AG09319 (cell line): ENCODE measurements at regions not wholly inside any gene's neighbourhood (a gene's known extent, or its start where the extent isn't known, plus 50 kb on each side); places are given as distances from the start of the nearest gene placed in this dataset.

Experiments used
- DNase-seq: peaks from one replicate; pipeline ENCODE4 v3.0.0-alpha.2; 2010; ENCODE audit warnings: low read depth; ENCODE audit errors: extremely low read depth
- TF ChIP-seq, protein P1 (sequence below): IDR thresholded peaks from 2 replicates; pipeline ENCODE4 v1.5.1; 2011; ENCODE audit warnings: low read depth, mild to moderate bottlenecking, inconsistent platforms, low read length, moderate library complexity

DNA sequence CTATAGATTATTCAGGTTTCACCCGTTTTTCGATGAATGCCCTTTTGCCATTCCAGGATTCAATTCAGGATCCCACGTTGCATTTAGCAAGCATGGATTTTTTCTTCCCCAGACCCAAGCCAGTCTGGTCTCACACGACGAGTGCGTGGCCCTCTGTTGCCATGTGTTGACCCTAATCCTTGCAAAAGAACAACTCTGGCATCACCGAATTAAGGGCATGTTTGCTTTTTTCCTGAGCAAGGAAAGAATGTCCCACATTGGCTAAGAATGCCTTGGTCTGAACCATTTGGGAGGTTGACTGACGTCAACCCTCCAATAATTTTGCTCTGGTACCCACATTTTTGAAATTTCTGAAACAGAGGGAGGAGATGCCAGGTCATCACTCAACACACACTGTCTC is 153.0 kb upstream of the WNT4 start:
- no peak for DNase-seq
- TF ChIP-seq, protein P1, sequence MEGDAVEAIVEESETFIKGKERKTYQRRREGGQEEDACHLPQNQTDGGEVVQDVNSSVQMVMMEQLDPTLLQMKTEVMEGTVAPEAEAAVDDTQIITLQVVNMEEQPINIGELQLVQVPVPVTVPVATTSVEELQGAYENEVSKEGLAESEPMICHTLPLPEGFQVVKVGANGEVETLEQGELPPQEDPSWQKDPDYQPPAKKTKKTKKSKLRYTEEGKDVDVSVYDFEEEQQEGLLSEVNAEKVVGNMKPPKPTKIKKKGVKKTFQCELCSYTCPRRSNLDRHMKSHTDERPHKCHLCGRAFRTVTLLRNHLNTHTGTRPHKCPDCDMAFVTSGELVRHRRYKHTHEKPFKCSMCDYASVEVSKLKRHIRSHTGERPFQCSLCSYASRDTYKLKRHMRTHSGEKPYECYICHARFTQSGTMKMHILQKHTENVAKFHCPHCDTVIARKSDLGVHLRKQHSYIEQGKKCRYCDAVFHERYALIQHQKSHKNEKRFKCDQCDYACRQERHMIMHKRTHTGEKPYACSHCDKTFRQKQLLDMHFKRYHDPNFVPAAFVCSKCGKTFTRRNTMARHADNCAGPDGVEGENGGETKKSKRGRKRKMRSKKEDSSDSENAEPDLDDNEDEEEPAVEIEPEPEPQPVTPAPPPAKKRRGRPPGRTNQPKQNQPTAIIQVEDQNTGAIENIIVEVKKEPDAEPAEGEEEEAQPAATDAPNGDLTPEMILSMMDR: no peak

DNA sequence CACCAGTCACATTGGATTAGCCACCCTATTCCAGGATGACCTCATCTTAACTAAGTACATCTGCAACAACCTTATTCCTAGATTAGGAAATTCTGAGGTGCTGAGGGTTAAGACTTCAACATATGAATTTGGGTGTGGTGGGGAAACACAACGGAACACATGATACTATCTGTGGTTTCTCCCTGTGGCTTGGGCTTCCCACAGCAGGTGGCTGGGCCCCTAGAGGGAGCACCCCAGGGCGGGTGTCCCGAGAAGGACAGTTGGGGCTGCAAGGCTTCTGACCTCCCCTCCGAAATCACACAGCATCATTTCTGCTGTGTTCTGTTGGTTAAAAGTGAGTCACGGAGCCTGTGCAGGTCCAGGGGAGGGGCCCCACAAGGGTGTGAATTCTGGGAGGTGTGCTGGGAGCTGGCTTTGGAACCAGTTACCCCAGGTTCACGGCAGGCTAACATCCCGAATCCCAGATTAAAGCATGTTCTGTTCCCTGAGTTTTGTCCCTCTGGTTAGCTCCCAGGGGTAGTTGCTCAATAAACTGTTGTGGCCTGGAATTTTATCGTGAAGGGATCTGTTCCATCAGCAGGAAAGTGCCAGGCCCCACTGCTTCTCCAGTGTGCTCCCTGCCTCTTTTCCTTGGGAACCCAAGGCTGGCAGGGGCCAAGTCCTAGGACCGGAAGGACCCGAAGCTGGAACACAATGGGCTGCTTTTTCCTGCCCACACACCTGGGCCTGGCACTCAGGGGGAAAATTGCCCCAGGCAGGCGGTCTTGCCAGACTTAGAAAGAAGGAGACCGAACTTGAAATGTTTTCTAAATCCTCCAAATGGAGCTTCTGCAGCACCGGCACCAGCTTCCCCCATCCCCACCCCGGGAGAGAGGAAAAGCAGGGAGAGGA is 154.0 kb upstream of the WNT4 start:
- TF ChIP-seq, protein P1: no peak
- no peak for DNase-seq

DNA sequence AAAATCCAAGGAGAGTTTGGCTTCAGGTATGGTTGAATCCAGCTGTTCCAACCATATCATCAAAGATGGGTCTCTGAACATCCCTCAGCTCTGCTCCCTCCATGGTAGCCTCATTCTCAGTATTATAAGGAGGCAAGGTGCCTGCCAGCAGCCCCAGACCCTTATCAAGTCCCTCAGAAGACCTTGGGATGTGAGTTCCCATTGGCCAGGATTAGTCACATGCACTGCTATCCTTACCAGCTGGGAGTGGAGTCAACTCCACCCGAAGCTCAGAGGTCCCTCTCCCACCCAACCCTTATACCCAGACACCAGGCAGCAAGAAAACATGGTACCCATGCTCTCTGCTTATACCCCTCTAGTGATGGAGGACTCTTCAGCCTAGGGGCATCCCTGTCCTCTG is 153.7 kb upstream of the ZBTB40 start:
- DNase-seq: no peak
- TF ChIP-seq, protein P1: no peak

DNA sequence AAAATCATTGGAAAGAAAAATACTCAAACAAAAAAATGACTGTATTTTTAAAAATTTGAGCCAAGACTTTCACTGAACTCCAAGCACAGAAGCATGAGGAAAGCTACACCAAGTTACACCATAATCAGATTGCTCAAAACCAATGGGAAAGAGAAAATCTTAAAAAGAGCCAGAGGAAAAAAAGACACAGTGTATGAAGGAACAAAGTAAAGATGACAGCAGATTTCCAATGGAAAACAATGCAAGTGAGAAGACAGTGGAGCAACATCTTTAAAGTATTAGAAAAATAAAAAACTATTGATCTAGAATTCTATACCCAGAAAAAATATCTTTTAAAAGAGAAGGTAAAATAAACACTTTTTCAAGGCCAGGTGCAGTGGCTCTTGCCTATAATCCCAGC is 147.8 kb upstream of the ZBTB40 start:
- TF ChIP-seq, protein P1: no peak
- no peak for DNase-seq

DNA sequence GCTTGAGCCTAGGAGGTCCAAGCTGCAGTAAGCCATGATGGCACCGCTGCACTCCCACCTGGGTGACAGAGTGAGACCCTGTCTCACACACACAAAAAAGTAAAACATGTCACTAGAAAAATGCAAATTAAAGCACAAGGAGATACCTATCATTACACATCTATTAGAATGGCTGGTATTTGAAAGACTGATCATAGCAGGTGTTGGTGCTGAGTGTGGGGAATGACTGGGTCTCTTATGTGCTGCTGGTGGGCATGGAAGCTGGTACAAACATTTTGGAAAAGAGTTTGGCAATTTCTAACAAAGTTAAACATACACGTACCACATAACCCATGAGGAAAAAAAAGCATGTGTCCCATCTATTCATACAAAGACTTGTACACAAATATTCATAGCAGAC is 142.1 kb upstream of the ZBTB40 start:
- DNase-seq: no peak
- TF ChIP-seq, protein P1: no peak

DNA sequence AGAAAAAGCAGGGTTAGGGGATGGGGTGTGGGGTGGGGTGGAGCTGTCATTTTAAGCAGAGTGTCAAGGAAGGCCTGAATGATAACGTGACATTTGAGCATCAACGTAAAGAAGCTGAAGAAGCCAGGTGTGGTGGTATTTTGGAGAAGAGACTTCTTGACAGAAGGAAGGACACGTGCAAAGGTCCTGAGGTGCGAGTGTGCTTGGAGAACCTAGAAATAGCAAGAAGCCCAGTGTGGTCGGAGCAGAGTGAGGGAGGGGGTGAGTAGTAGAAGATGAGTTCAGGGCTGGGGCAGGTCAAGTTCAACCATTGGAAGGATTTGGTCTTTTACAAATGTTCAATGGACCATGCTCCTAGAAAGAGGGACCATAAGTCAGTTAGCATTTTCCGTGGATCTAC is 140.2 kb upstream of the ZBTB40 start:
- no peak for DNase-seq
- TF ChIP-seq, protein P1: no peak

DNA sequence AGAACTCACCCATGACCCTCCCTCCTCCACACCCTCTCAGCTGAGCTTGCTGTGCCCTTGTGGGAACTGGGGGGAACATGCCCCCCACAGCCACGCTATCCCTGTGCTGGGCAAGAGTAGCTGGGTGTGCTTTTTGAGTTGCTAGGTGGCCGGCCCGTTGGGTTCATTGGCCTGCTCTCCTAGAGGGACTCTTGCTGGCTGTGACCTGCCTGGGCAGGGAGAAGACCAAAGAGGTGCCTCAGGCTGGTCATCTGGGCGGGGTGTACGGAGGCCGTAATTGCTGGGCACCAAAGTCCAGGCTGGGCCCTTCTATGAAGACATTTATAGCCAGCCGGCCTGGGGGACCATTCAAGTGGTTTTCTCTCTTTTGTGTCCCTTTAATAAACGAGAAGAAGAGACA is 138.3 kb upstream of the ZBTB40 start:
- TF ChIP-seq, protein P1: no peak
- DNase-seq: no peak
